Fibroblast of skin of right quadriceps (primary cell): ENCODE measurements at regions not wholly inside any gene's neighbourhood (a gene's known extent, or its start where the extent isn't known, plus 50 kb on each side); places are given as distances from the start of the nearest gene placed in this dataset.

Source experiments
- DNase-seq: peaks from one replicate; pipeline ENCODE4 v3.0.0-alpha.2; 2013

GRCh38 chr5:133760532-133760931 lies 148.2 kb upstream of the FSTL4 start:
- DNase-seq = no peak

- no peak for DNase-seq
Observed at GRCh38 chr5:133758641-133759040, 146.3 kb upstream of the FSTL4 start.

GRCh38 chr5:133757396-133757945 lies 145.1 kb upstream of the FSTL4 start:
- no peak for DNase-seq

GRCh38 chr5:133756756-133757155 lies 144.4 kb upstream of the FSTL4 start:
- no peak for DNase-seq

GRCh38 chr5:133756036-133756435 lies 143.7 kb upstream of the FSTL4 start:
- DNase-seq = no peak

GRCh38 chr5:133754575-133755169 lies 142.3 kb upstream of the FSTL4 start:
- peak; percentile 18 for DNase-seq

- DNase-seq = no peak
Observed at GRCh38 chr5:133753856-133754255, 141.5 kb upstream of the FSTL4 start.

- no peak for DNase-seq
Observed at GRCh38 chr5:133751846-133752245, 139.5 kb upstream of the FSTL4 start.

GRCh38 chr5:133751421-133751820 lies 139.1 kb upstream of the FSTL4 start:
- DNase-seq = no peak

GRCh38 chr5:133750856-133751255 lies 138.5 kb upstream of the FSTL4 start:
- no peak for DNase-seq

- DNase-seq = no peak
Observed at GRCh38 chr5:133750356-133750755, 138.0 kb upstream of the FSTL4 start.

- no peak for DNase-seq
Observed at GRCh38 chr5:133749331-133749985, 137.1 kb upstream of the FSTL4 start.

- no peak for DNase-seq
Observed at GRCh38 chr5:133746834-133747233, 134.5 kb upstream of the FSTL4 start.

GRCh38 chr5:133744960-133745308 lies 132.6 kb upstream of the FSTL4 start:
- DNase-seq = no peak

GRCh38 chr5:133744051-133744959 lies 132.0 kb upstream of the FSTL4 start:
- DNase-seq = no peak

GRCh38 chr5:133742431-133742988 lies 130.2 kb upstream of the FSTL4 start:
- DNase-seq = no peak

- no peak for DNase-seq
Observed at GRCh38 chr5:133741818-133742355, 129.5 kb upstream of the FSTL4 start.

GRCh38 chr5:133741396-133741795 lies 129.1 kb upstream of the FSTL4 start:
- DNase-seq = no peak

- no peak for DNase-seq
Observed at GRCh38 chr5:133739181-133739780, 126.9 kb upstream of the FSTL4 start.

- no peak for DNase-seq
Observed at GRCh38 chr5:133738271-133738670, 125.9 kb upstream of the FSTL4 start.

GRCh38 chr5:133736512-133736911 lies 124.2 kb upstream of the FSTL4 start:
- no peak for DNase-seq

GRCh38 chr5:133735346-133735745 lies 123.0 kb upstream of the FSTL4 start:
- DNase-seq = peak; percentile 6

- DNase-seq = no peak
Observed at GRCh38 chr5:133734916-133735315, 122.6 kb upstream of the FSTL4 start.
